Motor neuron (in vitro differentiated cells): ENCODE measurements at regions not wholly inside any gene's neighbourhood (a gene's known extent, or its start where the extent isn't known, plus 50 kb on each side); places are given as distances from the start of the nearest gene placed in this dataset.

ENCODE experiments used
- ATAC-seq, 8 experiments: fragments of 200-7000 bp; cut with Tn5 transposase; replicated peaks in 6 of 8; 2 replicates each; pipeline ENCODE4 v1.8.0; 2021; ENCODE audit warnings: mild to moderate bottlenecking in 8 of 8, moderate library complexity in 8 of 8
- H3K27ac ChIP-seq, 2 donors: fragments of 250-450 bp; sonication (Bioruptor Pico); 2 replicates each; pipeline ENCODE4 v1.9.0; 2021; ENCODE audit warnings: antibody characterized with exemption in 2 of 2, mild to moderate bottlenecking in 2 of 2, moderate library complexity in 1 of 2
- H3K4me1 ChIP-seq, 2 donors: fragments of 250-450 bp; sonication (Bioruptor Pico); replicated peaks in 1 of 2; 2 replicates each; pipeline ENCODE4 v1.6.1; 2021; ENCODE audit warnings: antibody characterized with exemption in 2 of 2, mild to moderate bottlenecking in 2 of 2, moderate library complexity in 1 of 2
- H3K4me3 ChIP-seq, 5 donors: fragments of 250-450 bp; sonication (Bioruptor Pico); 2 replicates each; pipeline ENCODE4 v1.9.0; 2021; ENCODE audit warnings: antibody characterized with exemption in 5 of 5, mild to moderate bottlenecking in 5 of 5, moderate library complexity in 4 of 5
- WGBS, 10 experiments: fragments of 450-650 bp; shearing (Covaris generic); methylation state at CpG; one replicate each; pipeline ENCODE4 v1.0.0; 2022; 5-methylcytosine and 5-hydroxymethylcytosine counted together
- in situ Hi-C, 9 experiments: fragments of 400-800 bp; cut with MboI; loops; one replicate each; pipeline ENCODE4 v1.15.0; 2021; ENCODE audit warnings: low sequenced_read_pairs in 9 of 9, low pct_unique_long_range_greater_than_20kb in 2 of 9; ENCODE audit not compliant: unreplicated experiment in 9 of 9

DNA sequence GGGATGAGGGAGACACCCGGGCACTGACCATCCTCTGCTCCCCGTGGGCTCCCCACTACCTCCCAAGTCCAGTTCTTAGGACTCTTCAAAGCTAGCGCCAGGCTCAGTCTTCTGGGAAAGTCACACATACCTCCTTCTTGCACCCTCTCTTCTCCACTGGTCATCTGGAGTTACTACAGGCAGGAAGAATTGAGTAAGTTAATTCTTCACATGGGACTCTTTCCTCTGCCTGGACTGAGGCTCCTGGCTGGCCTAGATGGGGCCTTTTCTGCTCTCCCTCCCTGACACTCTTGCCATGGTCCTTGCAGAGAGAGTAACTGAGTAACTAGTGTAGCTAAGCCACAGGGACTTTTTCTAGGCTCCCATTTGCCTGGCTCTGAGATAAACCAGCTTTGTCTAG is 96.5 kb upstream of the CELF4 start:
- no peak for ATAC-seq
- 0 to 79% (median 50%) methylated on average over 1 to 3 of the region's 3 CpGs; no CpG with 5 or more reads in 4 of the 10 experiments for WGBS, 10 experiments
- peaks cover 0 to 7% of the 10 kb centered on the region in 2 donors for H3K4me1 ChIP-seq
- no peak overlapping the region for H3K4me3 ChIP-seq
- no peak overlapping the region for H3K27ac ChIP-seq
- in situ Hi-C loops = no loop called here

DNA sequence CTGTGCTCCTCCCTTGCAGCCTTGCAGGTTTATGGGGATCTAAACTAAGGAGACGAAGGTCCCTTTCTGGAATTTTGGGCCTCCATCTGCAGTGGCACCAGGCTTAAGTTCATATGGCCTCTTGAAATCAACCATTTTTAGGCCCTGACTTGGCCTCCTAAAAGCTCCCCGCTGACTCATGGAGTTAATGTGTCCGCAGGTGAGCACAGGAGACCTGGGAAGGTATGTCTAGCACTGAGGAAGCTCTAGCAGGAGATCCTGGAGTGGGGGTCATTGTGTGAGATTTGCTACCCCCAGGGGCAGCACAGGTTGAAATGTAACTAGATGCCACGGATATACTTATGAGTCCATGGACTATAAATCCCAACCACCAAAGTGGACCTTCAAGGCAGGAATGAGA is 95.9 kb upstream of the CELF4 start:
- no peak overlapping the region for H3K4me3 ChIP-seq
- in situ Hi-C loops = no loop called here
- 20 to 96% (median 92%) methylated on average over 1 to 4 of the region's 4 CpGs; no CpG with 5 or more reads in 6 of the 10 experiments for WGBS, 10 experiments
- ATAC-seq = no peak
- no peak overlapping the region for H3K27ac ChIP-seq
- peaks cover 0 to 7% of the 10 kb centered on the region in 2 donors for H3K4me1 ChIP-seq

DNA sequence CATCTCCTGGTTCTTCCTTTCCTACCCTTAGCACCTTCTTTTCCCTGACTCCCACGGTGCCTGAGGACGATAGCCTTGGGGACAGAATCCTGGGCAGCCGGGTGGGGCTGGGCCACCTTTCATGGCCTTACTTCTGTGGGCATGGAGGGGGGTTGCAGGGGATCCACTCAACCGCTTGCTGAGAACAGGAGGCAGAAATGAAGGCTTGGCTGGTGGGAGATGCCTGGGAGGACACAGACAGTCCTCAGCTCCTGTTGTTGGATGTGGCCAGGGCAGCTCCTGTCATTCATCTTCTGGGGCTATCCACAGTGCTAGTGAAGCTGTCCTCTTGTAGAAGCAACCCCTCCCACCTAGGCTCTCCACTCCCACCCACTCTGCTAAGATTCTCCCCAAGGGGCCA is 95.5 kb upstream of the CELF4 start:
- H3K4me3 ChIP-seq = no peak overlapping the region
- 10 to 90% (median 27%) methylated on average over 2 to 3 of the region's 4 CpGs; no CpG with 5 or more reads in 7 of the 10 experiments for WGBS, 10 experiments
- ATAC-seq = no peak
- in situ Hi-C loops = no loop called here
- peaks cover 0 to 7% of the 10 kb centered on the region in 2 donors for H3K4me1 ChIP-seq
- H3K27ac ChIP-seq = no peak overlapping the region

DNA sequence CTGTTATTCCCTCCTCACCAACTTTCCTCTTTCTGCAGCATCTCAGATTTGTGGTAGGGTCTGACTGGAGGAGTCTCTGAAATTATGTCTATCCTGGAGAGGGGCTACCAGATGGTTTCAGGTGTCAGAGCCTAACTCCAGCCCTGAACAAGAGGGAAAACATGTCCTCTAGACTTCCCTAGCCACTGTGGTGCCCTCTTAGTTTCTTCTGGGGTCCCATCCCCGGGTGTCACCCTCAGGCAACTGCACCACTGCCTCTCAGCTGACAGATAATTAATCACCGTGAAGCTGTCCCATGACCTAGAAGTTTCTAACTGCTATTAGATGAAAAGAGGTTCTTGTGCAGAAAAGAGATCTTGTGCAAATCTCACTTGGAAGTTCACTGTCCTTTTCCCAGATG is 95.1 kb upstream of the CELF4 start:
- in situ Hi-C loops = no loop called here
- ATAC-seq = no peak
- 21 to 100% (median 68%) methylated on average over 1 to 2 of the region's 2 CpGs; no CpG with 5 or more reads in 6 of the 10 experiments for WGBS, 10 experiments
- no peak overlapping the region for H3K4me3 ChIP-seq
- H3K4me1 ChIP-seq = peaks cover 0 to 7% of the 10 kb centered on the region in 2 donors
- no peak overlapping the region for H3K27ac ChIP-seq

DNA sequence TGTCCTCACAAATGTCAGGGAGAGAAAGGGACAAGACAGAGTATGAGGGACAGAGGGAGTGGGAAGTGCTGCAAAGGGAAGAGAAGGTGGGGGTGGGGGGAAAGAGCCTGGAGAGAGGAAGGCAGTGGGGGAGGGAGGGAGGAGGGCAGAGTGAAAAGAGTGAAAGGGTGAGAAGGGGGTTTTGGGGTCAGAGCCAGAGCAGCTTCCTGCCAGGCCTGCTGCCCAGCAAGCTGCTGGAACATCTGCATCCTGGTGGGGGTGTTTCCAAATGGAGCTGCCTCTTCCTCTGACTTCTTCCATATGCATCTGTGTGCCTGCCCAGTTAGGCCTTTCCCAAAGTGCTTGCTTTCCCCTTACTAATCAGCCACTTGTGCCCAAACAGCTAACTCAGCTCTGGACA is 94.3 kb upstream of the CELF4 start:
- H3K27ac ChIP-seq = no peak overlapping the region
- H3K4me1 ChIP-seq = peaks cover 0 to 7% of the 10 kb centered on the region in 2 donors
- in situ Hi-C loops = no loop called here
- H3K4me3 ChIP-seq = no peak overlapping the region
- ATAC-seq = peak in 1 of 8 experiments; percentile 12

DNA sequence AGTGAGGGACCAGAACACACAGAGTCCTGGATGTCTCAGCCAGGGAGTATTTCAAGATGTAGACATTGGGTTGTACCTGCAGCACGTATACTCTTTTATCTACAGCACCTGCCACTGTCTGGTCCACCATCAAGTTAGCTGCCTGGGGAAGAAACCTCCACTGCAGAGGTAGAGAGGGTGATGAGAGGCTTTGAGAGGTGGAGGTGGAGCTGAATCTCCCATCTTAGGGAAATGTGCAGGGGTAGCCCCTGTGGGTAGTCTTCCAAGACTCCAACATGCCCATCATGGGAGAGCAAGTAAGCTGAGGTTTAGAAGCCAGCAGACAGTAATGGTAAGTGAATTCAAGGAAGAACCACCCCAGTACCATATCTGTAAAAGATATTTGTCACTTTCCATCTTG is 93.3 kb upstream of the CELF4 start:
- Histone ChIP-seq H3K4me1 (peaks cover 2 to 9% of the 10 kb centered on the region in 2 donors), H3K4me3 (no peak overlapping the region), H3K27ac (no peak overlapping the region)
- ATAC-seq = no peak
- WGBS, 10 experiments = 60 to 67% methylated on average over 1 of the region's 1 CpG; no CpG with 5 or more reads in 8 of the 10 experiments
- in situ Hi-C loops = no loop called here

- peak in 4 of 8 experiments; percentile 16 to 77 (median 53) for ATAC-seq
- H3K27ac ChIP-seq = no peak overlapping the region
- 0 to 89% (median 55%) methylated on average over 1 of the region's 1 CpG; no CpG with 5 or more reads in 2 of the 10 experiments for WGBS, 10 experiments
- H3K4me1 ChIP-seq = peaks cover 4 to 12% of the 10 kb centered on the region in 2 donors
- in situ Hi-C loops = no loop called here
- H3K4me3 ChIP-seq = no peak overlapping the region
These were observed 91.9 kb upstream of the CELF4 start for GRCh38 chr18:37657493-37657892.

DNA sequence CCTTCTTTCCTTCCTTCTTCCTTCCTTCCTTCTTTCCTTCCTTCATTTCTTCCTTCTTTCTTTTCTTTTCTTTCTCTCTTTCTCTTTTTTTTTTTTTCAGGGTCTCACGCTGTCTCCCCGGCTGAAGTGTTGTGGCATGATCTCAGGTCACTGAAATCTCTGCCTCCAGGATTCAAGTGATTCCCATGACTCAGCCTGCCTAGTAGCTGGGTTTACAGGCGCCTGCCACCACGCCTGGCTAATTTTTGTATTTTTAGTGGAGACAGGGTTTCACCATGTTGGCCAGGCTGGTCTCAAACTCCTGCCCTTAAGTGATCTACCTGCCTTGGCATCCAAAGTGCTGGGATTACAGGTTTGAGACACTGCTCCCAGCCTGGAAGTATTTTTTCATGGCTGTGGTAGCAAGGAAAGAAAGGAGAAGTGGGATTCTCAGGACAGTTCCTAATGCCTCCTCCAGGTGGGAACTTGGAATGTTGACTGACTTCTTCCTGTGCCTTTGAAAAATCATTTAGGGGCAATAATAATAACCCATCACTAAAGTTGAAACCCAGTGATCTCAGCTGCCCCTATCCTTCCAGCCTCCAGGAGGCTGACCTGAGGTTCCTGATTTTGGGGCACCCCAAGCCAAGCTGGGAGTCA is 89.3 kb upstream of the CELF4 start:
- 33 to 100% (median 90%) methylated on average over 1 to 4 of the region's 4 CpGs; no CpG with 5 or more reads in 3 of the 10 experiments for WGBS, 10 experiments
- in situ Hi-C loops = no loop called here
- ATAC-seq = no peak
- peaks cover 4 to 12% of the 10 kb centered on the region in 2 donors for H3K4me1 ChIP-seq
- H3K27ac ChIP-seq = no peak overlapping the region
- H3K4me3 ChIP-seq = no peak overlapping the region

- no peak for ATAC-seq
- H3K27ac ChIP-seq = no peak overlapping the region
- H3K4me3 ChIP-seq = no peak overlapping the region
- in situ Hi-C loops = no loop called here
- WGBS, 10 experiments = 0 to 60% (median 30%) methylated on average over 1 to 3 of the region's 3 CpGs
- peaks cover 4 to 12% of the 10 kb centered on the region in 2 donors for H3K4me1 ChIP-seq
These were observed 88.4 kb upstream of the CELF4 start for GRCh38 chr18:37654034-37654433.

GRCh38 chr18:37653618-37654017 is 88.0 kb upstream of the CELF4 start:
- peak in 2 of 8 experiments; percentile 39 to 51 for ATAC-seq
- Histone ChIP-seq H3K4me1 (peaks cover 4 to 12% of the 10 kb centered on the region in 2 donors), H3K27ac (no peak overlapping the region), H3K4me3 (no peak overlapping the region)
- 0 to 80% (median 43%) methylated on average over 1 to 2 of the region's 2 CpGs for WGBS, 10 experiments
- in situ Hi-C loops = no loop called here

DNA sequence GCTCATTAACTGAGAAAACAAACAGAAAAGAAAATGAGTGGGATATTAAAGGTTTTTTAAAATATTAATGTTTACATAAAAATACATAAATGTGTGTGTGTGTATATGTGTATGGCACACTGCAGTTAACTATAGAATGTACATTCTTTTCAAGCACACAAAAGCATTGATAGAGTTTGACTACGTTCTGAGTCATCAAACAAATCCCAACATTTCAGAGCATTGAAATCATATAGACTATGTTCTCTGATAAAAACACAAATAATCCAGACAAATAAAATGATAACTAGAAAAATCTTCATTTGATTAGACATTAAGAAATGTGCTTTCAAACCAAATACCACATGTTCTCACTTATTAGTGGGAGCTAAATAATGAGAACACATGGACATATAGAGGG is 84.3 kb upstream of the CELF4 start:
- H3K4me1 ChIP-seq = peaks cover 4 to 5% of the 10 kb centered on the region in 2 donors
- ATAC-seq = no peak
- 0 to 86% (median 60%) methylated on average over 1 of the region's 1 CpG; no CpG with 5 or more reads in 3 of the 10 experiments for WGBS, 10 experiments
- H3K27ac ChIP-seq = no peak overlapping the region
- no peak overlapping the region for H3K4me3 ChIP-seq
- in situ Hi-C loops = no loop called here

GRCh38 chr18:37649416-37649815 is 83.8 kb upstream of the CELF4 start:
- H3K4me3 ChIP-seq = no peak overlapping the region
- in situ Hi-C loops = no loop called here
- peaks cover 4 to 5% of the 10 kb centered on the region in 2 donors for H3K4me1 ChIP-seq
- H3K27ac ChIP-seq = no peak overlapping the region
- no peak for ATAC-seq

DNA sequence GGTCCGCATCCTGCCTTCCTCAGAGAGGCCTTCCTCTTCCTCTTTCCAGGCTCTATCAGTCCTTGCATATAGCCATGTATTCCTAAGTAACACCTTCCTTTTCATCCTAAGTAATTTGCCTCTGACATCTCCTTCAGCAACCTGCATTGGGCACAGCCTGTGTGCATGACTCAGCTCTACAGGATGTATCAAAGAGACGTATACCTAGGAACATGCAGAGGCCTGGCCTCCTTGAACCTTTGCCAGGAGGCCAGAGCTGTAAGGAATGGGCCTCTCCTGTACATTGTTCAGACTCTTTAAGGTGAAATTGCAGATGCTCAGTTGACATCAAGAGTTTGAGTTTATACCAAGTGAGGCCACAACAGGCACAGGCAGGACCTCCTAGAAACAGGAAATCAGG is 76.0 kb upstream of the CELF4 start:
- no peak for ATAC-seq
- no peaks in the 10 kb centered on the region for H3K4me1 ChIP-seq
- in situ Hi-C loops = no loop called here
- H3K27ac ChIP-seq = no peak overlapping the region
- H3K4me3 ChIP-seq = no peak overlapping the region
- 47 to 93% (median 83%) methylated on average over 1 to 2 of the region's 2 CpGs; no CpG with 5 or more reads in 5 of the 10 experiments for WGBS, 10 experiments

DNA sequence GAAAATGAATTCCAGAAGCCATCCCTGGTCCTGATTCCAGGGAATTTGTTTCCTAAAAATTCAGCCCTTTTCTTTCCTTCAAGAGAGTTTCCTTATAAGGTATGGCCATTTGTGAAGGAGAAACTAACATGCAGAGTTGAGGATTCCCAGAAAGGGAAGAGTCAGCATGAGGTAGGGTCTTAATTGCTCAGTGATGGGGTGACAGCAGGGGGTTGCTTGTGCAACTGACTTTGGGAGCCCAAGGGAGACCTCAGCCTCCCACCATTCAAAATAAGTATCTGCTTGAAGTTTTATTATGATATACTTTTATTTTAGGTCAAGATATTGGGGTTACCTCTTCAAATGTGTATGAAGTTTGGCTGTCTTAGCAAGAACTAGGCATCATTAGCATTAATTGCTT is 74.9 kb upstream of the CELF4 start:
- H3K4me1 ChIP-seq = no peaks in the 10 kb centered on the region
- in situ Hi-C loops = no loop called here
- no peak overlapping the region for H3K27ac ChIP-seq
- ATAC-seq = no peak
- no peak overlapping the region for H3K4me3 ChIP-seq
